DMS 273 (cell line): ENCODE measurements at regions not wholly inside any gene's neighbourhood (a gene's known extent, or its start where the extent isn't known, plus 50 kb on each side); places are given as distances from the start of the nearest gene placed in this dataset.
"Not testable (repeated sequence)": the region's sequence is repeated elsewhere in the genome, so short reads cannot be mapped to it uniquely, and the experiment has no call there.

ENCODE experiments used
- DNase-seq: peaks from one replicate; lab custom pipeline; 2025; ENCODE audit not compliant: unreplicated experiment; lab: John Stamatoyannopoulos, UW

DNA sequence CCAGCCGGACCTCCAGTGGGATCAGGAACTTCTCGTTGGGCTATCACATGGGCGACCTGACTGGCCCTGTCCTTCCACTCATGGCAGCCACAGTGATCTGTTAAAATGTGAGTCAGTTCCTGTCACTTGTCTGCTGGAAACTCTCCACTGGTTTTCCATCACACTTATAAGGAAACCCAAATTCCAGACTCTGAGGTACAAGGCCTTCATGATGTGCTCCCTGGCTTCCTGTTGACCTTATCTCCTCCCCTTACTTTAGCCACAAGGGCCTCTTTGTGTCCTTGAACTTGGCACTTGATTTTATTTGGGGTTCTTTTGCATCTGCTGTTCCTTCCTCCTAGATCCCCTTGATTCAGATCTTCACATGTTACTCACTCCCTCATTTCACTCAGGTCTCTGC lies 96.8 kb downstream of the TENT5C start:
- no peak for DNase-seq

DNA sequence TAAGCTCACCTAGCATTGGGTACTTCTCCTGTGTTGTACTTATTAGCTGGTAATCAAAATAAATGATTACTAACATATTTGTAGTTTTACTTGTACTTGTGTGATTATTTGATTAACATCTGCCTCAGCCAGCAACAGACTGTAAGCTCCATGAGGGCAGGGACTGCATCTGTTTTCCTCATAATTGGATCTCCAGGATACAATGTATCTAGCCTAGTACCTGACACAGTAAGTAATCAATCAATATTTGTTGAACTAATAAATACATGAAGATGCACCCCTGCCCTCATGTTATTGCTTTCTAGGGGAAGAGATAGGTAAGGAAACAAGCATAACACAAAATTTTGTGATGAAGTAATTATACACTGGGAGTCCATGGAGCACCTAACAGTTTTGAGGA lies 101.5 kb downstream of the TENT5C start:
- DNase-seq = no peak

DNA sequence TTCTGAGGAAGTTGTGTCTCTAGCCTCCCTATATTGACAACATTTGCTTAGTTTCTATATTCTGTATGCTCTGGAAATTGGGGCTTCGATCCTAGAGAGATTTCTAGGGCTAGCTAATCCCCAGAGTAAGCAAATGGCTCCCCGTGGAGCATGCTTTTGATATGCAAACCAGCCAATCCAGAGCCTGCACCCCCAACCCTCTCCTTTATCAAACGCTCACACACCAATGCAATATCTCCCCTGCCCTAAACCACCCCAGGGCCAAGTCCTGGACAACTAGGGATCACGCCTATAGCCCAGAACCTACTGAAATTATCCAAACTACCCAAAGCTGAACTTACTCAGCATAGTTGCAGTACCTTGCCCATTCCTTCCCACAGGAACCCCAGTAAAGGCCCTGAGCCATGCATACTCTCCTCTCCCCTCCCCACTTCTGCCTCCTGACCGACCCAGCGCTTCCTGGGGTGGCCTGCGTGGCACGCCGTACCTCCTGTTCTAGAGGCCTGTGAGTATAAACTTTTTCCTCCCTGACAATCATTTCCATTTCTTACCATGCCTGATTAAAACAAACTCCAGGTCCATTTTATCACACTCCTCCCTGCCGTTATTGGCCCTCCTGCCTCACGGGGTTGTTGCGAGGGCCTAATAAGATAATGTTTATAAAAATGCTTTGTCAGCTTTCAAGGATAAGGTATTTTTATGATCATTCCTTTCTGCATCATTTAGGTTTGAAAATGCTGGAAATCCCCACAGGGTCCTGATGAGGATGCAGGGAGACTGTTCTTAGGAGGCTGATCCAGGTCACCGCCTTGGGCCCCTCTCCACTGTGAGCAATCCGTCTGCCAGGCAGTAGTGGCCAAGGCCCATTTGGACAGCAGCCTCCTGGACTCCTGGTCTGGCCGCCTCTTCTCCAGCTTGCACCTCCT lies 102.7 kb downstream of the TENT5C start:
- no peak for DNase-seq

DNA sequence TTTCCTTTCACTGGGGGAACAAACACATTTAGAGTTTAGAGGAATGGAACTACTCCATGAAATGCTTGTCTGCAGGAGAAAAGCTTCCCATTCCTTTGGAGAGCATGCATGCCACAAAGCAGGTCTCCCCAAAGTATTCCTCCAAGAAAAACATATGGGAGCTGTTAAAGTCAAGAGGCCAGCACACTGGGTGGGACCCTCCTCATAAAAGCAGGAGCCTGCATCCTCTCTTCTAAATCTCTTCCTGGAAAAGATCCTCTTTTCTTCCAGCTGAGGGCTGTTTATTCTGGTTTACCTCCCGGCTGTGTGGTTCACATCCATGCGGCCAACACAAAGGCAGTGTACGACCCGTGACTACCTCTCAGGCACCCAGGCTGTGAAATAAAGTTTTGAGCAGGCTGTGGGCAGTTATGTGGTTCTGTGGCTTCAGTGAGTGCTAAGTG lies 103.4 kb downstream of the TENT5C start:
- DNase-seq = no peak

DNA sequence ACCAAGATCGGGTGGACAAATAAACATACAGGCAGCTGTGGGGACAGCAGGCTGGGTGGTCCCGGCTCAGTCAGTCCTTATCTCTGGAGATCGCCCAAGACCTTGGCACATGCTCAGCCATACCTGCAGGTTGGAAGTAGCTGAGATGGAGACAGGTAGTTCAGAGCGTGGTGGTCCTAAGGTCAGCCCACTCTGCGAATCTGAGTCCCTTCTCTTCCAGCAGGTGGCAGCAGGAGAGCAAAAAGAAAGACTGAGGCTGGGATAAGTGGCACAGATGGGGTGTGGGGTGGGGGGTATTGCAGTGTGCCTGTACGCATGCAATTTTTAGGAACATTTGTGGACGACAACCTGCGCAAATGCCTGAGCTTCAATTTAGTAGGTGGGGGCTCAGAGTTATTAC lies 104.9 kb downstream of the TENT5C start:
- peak; percentile 64 for DNase-seq

DNA sequence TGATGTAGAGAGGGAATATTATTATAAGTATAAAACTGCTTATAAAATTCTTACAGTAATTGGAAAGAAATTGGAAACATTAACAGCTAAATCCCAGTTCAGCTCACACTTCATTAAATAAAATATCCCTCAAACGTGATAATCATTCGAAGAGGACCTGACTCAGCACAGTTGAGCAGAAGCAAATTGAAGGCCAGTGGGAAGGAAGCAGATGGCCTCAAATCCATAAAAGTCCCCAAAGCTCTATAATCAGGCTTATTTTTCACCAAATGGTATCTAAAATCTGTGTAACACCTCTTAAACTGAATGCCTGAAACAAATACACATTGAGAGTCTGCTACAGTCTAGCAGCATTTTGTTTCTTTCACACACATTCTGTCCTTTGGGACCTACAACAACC lies 106.8 kb downstream of the TENT5C start:
- no peak for DNase-seq

DNA sequence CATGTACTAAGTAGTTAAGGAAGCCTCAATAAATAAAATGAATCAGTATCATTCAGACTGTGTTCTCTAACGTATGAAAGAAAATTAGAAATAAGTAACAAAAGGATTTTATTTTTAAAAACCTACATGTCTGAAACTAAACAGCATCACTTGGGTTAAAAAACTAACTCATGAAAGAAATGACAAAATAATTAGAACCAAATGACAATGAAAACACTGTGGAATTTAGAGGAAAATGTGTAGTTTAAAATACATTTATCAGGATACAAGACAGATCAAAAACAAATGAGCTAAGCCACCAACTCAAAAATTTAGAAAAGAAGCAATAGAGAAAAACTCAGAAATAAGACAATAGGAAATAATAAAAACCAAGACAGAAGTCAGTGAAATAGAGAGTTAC lies 108.7 kb downstream of the TENT5C start:
- no peak for DNase-seq

DNA sequence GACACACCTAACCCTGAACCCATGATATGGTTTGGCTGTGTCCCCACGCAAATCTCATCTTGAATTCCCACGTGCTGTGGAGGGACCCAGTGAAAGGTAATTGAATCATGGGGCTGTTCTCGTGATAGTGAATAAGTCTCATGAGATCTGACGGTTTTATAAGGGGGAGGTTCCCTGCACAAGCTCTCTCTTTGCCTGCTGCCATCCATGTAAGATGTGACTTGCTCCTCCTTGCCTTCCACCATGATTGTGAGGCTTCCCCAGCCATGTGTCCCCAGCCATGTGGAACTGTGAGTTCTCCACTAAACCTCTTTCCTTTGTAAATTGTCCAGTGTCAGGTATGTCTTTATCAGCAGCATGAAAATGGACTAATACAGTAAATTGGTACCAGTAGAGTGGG lies 110.2 kb downstream of the TENT5C start:
- not testable (repeated sequence) for DNase-seq

DNA sequence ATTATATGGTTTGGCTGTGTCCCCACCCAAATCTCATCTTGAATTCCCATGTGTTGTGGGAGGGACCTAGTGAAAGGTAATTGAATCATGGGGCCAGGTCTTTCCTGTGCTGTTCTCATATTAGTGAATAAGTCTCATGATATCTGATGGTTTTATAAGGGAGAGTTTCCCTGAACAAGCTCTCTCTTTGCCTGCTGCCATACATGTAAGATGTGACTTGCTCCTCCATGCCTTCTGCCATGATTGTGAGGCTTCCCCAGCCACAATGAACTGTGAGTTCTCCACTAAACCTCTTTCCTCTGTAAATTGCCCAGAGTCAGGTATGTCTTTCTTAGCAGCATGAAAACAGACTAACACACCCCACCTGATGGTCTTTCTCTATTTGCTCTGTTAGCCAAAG lies 112.1 kb downstream of the TENT5C start:
- DNase-seq = not testable (repeated sequence)

DNA sequence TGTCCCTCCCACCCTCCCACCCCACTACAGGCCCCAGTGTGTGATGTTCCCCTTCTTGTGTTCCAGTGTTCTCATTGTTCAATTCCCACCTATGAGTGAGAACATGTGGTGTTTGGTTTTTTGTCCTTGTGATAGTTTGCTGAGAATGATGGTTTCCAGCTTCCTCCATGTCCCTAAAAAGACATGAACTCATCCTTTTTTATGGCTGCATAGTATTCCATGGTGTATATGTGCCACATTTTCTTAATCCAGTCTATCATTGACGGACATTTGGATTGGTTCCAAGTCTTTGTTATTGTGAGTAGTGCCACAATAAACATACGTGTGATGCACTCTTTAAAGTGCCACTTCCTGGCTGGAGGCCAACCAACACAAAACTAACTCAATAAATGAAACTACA lies 112.7 kb downstream of the TENT5C start:
- DNase-seq = not testable (repeated sequence)

DNA sequence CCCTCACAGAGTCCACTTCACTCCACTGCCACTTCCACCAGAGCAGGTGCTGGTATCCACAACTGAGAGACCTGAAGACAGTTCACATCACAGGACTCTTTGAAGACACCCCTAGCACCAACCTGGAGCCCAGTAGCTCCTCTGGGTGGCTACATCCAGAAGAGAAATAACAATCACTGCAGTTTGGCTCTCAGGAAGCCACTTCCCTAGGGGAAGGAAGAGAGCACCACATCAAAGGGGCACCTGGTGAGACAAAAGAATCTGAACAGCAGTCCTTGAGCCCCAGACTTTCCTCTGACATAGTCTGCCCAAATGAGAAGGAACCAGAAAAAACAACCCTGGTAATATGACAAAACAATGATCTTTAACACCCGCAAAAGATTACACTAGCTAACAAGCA lies 113.2 kb downstream of the TENT5C start:
- no peak for DNase-seq

DNA sequence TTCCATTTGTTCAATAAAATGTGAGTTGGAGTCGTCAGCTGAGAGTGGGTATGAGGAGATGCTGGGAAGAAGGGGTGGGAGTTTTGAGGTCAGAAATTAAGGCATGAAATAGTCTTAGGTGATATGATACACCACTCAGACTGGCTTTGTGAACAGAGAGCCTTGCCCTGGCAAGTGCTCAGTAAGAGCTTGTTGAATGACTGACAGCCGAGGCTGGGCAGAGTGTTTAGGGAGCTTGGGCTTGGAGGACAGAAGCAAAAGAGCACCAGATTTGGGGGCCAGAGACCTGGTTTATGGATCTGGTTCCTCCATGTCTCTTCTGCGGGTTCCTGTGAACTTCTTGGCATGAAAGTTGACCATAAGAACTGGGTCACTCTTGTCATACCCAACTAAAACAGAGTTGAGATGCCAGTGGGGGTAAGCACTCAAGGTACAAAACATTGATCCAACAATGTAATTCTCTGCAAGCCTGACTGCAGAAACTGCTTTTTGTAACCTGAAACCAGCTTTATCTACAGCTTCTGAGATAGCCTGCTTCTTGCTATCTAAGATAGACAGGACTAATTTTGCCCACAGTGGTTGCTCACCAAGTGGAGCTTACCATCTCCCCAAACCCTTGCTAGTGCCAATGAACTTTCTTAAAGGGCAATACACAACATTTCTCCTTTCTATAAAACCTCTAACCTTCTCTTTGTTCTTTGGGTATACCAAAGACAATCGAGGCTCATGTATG lies 126.4 kb downstream of the TENT5C start:
- DNase-seq = no peak

DNA sequence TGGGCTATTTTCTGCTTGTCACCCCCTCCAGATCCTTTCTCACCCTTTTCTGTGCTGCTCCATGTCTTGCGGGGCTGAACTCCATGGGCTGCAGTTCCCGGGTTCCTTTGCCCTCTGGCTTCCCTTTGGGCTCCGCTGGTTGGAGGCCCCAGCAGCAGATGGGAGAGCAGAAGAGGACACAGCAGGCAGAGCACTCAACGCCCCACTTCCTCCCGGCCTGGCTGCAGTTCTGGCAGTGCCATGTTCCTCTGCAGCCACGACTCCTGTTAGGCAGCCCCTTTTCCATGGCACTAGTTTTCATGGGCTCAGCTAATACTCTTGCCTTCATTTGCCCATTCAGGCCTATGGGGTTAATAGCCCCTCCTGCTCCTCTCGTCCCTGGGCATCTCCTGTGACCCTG lies 127.1 kb downstream of the TENT5C start:
- DNase-seq = peak; percentile 22

DNA sequence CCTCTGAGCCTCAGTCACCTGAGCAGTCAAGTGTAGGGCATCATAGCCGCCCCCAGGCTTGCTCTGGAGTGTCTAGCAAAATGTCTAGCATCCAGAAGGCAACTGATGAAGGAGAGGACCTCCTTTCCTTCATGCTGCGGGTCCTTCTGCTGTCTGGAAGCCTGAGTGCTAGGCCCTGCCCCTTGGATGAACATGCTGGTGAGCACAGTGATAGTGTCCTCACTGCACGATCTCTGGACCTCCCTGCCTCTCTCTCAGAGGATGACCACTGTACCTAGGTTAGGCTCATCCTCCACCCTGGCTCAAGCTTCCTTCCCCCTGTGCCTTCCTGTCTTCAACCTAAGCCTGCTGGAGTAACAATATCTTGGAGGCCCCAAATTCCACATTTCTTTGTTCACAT lies 128.6 kb downstream of the TENT5C start:
- no peak for DNase-seq

DNA sequence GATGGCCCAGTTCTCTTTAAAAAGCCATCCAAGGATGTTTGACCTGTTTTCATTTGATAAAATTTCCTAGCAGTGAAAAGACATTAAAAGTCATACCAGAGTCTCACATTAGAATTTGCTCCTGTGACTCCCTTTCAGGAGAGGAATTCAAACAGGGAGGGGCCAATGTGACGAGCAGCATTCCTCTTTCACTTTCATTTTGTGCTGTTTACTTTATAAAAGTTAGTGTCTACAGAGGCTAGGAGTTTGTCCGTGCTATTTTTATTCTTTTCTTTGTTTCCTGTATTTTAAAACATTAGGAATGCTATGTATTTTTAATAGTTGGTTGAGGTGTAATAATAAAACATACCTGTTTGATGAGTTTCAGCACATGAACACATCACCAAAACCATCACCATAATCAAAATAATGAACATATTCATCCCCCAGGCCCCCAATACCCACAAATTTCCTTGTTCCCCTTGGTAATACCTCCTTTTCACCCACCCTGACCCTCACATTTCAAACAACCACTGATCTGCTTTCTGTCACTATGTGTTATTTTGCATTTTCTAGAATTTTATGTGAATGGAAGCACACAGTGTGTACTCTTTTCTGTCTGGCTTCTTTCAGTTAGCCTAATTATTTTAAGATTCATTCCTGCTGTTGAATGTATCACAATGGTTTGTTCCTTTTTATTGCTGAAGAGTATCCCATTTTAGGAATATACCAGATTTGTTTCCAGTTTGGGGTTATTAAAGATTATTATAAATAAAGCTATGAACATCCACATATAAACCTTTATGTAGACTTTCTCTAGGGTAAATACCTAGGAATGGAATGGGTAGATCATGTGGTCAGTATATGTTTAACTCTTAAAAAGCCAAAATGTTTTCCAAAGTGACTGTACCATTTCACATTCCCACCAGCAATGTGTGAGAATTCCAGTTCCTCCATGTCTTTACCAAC lies 129.5 kb downstream of the TENT5C start:
- DNase-seq = peak; percentile 65

DNA sequence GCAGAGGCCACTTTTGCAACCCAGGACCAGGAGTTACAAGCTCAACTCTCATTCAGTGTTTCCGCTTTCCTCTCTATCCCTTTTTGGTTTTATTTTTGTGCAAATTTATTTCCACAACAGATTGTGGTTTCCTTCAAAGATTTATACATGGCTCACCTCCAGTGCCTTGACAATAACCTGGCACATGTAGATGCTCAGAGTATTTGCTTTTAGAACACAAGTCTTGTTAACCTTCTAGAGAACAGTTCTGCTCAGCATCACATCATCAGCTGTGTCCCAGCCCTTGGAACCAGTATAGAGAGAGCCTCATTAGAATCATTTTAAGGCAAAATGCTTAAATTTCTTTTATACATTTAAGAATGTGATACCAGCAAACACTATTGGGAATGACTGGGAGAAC lies 133.7 kb downstream of the TENT5C start:
- no peak for DNase-seq

DNA sequence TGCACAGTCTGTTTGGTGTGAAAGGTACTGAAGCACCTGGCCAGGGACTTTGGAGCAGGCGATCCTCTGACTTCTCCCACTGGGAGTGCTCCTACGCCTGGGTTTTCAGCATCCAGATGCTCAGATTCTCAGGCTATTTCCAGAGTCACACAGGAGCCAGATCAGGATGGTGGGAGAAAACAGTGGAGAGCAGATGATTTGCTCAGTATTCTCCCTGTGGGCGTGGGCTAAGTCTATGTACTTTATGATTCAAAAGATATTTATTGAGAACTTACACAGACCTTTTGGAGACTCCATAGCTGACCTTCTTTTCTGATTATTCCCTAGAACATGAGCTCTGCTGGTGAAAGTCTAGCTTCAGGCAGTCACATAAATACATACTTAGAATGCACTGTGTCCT lies 134.6 kb downstream of the TENT5C start:
- DNase-seq = no peak

DNA sequence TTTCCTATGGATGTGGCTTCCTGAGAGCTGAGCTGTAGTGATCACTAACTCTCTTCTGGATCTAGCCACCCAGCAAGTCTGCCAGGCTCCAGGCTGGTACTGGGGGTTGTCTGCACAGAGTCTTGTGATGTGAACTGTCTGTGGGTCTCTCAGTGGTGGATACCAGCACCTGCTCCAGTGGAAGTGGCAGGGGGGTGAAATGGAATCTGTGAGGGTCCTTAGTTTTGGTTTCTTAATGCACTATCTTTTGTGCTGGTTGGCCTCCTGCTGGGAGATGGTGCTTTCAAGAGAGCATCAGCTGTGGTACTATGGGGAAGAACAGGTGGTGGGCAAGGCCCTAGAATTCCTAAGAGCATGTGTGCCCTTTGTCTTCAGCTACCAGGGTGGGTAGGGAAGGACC lies 140.7 kb downstream of the TENT5C start:
- DNase-seq = not testable (repeated sequence)

DNA sequence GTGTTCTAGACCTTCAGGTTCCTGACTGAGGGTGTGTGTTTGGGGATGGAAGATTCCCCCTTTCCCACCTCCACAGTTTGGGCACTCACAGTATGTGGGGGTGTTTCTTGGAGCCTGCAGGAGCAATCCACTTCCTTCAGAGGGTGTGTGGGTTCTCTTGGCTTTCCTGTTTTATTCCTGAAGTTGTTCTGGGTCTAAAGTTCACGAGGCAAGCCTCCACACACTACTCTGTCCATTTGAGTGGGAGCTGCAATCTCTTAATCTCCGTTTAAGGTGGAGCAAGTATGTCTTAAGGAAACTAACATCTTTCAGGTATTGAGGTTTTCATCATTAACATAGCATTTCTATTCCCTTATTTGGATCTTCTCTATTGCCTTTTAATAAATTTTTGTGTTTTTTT lies 141.8 kb downstream of the TENT5C start:
- DNase-seq = no peak

DNA sequence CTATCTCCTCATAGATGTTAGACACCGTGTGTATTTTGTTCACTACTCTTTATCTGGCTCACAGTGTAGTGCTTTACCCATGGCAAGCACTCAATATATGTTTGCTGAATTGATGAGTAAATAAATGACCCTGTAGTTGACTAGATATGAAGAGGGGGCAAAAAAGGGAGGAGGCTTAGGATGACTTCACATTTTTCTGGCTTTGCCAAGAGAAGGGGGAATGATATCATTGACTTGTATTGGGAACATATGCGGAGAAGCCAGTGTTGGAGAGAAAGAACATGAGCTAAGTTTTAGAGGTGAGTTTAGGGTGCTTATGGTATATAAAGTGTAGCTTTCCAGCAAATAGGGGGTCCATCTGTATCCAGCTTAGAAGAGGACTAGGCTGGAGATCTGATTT lies 145.5 kb downstream of the TENT5C start:
- no peak for DNase-seq

DNA sequence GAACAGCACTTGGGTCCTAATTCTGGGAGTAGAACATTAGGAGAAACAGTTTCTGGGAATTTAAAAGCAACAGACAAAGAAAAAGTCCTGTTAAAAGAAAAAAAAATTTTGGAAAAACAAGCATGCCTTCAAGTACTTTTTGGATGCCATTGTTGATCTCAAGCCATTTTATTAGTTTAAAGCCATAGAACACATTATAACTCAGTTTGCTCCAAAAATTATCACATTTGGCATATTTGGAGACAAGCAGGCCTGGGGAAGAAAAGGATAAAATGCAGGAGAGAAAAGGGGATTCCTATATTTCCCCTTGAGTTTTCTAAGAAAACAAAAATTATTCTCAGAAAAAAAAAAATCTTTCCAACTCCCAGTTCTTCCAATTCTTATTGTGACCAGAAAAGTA lies 146.8 kb downstream of the TENT5C start:
- DNase-seq = no peak
